Gastrocnemius medialis (tissue), 4 donors: ENCODE measurements at regions not wholly inside any gene's neighbourhood (a gene's known extent, or its start where the extent isn't known, plus 50 kb on each side); places are given as distances from the start of the nearest gene placed in this dataset.

Experiments used
- POLR2A ChIP-seq, 2 donors: fragments of 450-650 bp; IDR thresholded peaks; one replicate each; pipeline ENCODE4 v1.6.1; 2017; ENCODE audit warnings: antibody characterized with exemption in 2 of 2, mild to moderate bottlenecking in 2 of 2, moderate library complexity in 2 of 2
- TF ChIP-seq, protein P1 (sequence below), 5 experiments: fragments of 450-650 bp in 3 of 5; fragments of 200-600 bp in 2 of 5; sonication (generic) in 2 of 5; IDR thresholded peaks in 4 of 5; conservative IDR thresholded peaks in 1 of 5; 1 replicate in 4 of 5; 2 replicates in 1 of 5; pipeline ENCODE4 v1.5.1; 2016 to 2019; ENCODE audit warnings: antibody characterized with exemption in 5 of 5, mild to moderate bottlenecking in 3 of 5, moderate library complexity in 3 of 5

DNA sequence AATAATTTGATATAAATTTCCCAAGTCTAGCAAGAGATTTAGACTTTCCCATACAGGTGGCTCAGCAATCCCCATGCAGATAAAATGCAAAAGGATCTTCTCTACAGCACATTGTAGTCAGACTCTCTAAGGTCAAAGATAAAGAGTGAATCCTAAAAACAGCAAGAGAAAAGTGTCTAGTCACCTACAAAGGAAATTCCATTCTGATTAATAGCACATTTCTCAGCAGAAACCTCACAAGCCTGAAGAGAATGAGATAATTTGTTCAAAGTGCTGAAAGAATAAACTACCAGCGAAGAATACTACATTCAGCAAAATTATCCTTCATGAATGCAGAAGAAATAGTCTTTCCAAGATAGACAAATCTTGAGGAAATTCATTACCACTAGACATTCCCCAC lies 493.3 kb downstream of the PRELID2 start:
- TF ChIP-seq, protein P1, sequence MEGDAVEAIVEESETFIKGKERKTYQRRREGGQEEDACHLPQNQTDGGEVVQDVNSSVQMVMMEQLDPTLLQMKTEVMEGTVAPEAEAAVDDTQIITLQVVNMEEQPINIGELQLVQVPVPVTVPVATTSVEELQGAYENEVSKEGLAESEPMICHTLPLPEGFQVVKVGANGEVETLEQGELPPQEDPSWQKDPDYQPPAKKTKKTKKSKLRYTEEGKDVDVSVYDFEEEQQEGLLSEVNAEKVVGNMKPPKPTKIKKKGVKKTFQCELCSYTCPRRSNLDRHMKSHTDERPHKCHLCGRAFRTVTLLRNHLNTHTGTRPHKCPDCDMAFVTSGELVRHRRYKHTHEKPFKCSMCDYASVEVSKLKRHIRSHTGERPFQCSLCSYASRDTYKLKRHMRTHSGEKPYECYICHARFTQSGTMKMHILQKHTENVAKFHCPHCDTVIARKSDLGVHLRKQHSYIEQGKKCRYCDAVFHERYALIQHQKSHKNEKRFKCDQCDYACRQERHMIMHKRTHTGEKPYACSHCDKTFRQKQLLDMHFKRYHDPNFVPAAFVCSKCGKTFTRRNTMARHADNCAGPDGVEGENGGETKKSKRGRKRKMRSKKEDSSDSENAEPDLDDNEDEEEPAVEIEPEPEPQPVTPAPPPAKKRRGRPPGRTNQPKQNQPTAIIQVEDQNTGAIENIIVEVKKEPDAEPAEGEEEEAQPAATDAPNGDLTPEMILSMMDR (IDR thresholded peaks at IDR 0.05 in 4 of 5, conservative IDR thresholded peaks at IDR 0.05 in 1 of 5): no peak
- TF ChIP-seq POLR2A (IDR thresholded peaks at IDR 0.05): no peak
